ENCODE measurements at regions not wholly inside any gene's neighbourhood (a gene's known extent, or its start where the extent isn't known, plus 50 kb on each side); places are given as distances from the start of the nearest gene placed in this dataset.

DNA sequence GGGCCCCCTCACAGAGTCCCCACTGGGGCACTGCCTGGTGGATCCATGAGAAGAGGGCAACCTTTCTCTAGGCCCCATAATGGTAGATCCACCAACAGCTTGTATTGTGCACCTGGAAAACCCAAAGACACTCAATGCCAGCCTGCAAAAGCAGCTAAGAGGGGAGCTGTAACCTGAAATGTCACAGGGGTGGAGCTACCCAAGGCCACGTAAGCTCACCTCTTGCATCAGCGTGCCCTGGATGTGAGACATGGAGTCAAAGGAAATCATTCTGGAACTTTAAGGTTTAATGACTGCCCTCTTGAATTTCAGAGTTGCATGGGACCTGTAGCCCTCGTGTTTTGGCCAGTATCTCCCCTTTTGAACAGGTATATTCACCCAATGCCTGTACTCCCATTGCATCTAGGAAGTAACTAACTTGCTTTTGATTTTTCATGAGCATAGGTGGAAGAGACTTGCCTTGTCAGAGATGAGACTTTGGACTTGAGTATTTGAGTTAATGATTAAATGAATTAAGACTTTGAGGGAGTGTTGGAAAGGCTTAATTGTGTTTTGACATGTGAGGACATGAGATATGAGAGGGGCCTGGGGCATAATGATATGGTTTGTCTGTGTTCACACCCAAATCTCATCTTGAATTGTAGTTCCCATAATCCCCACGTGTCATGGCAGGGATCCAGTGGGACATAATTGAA is 900.9 kb upstream of the ROBO1 start:
- TF ChIP-seq CTCF (conservative IDR thresholded peaks at IDR 0.05) (no peak), ZFX (IDR thresholded peaks at IDR 0.05) (no peak)
